ENCODE measurements at regions not wholly inside any gene's neighbourhood (a gene's known extent, or its start where the extent isn't known, plus 50 kb on each side); places are given as distances from the start of the nearest gene placed in this dataset.

DNA sequence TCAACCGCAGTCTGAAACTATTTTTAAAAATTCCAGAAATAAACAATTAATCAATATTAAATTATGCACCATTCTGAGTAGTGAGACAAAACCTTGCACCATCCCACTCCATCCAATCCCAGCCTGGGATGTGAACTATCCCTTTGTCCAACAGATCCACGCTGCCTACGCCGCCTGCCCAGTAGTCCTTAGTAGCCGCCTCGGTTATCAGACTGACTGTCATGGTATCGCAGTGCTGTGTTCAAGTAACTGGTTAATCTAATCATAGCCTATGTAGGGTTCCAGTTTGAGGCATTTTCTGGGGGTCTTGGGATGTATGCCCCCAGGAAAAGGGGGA is 437.7 kb downstream of the HS3ST3B1 start (continued):
- TF ChIP-seq, protein P1, sequence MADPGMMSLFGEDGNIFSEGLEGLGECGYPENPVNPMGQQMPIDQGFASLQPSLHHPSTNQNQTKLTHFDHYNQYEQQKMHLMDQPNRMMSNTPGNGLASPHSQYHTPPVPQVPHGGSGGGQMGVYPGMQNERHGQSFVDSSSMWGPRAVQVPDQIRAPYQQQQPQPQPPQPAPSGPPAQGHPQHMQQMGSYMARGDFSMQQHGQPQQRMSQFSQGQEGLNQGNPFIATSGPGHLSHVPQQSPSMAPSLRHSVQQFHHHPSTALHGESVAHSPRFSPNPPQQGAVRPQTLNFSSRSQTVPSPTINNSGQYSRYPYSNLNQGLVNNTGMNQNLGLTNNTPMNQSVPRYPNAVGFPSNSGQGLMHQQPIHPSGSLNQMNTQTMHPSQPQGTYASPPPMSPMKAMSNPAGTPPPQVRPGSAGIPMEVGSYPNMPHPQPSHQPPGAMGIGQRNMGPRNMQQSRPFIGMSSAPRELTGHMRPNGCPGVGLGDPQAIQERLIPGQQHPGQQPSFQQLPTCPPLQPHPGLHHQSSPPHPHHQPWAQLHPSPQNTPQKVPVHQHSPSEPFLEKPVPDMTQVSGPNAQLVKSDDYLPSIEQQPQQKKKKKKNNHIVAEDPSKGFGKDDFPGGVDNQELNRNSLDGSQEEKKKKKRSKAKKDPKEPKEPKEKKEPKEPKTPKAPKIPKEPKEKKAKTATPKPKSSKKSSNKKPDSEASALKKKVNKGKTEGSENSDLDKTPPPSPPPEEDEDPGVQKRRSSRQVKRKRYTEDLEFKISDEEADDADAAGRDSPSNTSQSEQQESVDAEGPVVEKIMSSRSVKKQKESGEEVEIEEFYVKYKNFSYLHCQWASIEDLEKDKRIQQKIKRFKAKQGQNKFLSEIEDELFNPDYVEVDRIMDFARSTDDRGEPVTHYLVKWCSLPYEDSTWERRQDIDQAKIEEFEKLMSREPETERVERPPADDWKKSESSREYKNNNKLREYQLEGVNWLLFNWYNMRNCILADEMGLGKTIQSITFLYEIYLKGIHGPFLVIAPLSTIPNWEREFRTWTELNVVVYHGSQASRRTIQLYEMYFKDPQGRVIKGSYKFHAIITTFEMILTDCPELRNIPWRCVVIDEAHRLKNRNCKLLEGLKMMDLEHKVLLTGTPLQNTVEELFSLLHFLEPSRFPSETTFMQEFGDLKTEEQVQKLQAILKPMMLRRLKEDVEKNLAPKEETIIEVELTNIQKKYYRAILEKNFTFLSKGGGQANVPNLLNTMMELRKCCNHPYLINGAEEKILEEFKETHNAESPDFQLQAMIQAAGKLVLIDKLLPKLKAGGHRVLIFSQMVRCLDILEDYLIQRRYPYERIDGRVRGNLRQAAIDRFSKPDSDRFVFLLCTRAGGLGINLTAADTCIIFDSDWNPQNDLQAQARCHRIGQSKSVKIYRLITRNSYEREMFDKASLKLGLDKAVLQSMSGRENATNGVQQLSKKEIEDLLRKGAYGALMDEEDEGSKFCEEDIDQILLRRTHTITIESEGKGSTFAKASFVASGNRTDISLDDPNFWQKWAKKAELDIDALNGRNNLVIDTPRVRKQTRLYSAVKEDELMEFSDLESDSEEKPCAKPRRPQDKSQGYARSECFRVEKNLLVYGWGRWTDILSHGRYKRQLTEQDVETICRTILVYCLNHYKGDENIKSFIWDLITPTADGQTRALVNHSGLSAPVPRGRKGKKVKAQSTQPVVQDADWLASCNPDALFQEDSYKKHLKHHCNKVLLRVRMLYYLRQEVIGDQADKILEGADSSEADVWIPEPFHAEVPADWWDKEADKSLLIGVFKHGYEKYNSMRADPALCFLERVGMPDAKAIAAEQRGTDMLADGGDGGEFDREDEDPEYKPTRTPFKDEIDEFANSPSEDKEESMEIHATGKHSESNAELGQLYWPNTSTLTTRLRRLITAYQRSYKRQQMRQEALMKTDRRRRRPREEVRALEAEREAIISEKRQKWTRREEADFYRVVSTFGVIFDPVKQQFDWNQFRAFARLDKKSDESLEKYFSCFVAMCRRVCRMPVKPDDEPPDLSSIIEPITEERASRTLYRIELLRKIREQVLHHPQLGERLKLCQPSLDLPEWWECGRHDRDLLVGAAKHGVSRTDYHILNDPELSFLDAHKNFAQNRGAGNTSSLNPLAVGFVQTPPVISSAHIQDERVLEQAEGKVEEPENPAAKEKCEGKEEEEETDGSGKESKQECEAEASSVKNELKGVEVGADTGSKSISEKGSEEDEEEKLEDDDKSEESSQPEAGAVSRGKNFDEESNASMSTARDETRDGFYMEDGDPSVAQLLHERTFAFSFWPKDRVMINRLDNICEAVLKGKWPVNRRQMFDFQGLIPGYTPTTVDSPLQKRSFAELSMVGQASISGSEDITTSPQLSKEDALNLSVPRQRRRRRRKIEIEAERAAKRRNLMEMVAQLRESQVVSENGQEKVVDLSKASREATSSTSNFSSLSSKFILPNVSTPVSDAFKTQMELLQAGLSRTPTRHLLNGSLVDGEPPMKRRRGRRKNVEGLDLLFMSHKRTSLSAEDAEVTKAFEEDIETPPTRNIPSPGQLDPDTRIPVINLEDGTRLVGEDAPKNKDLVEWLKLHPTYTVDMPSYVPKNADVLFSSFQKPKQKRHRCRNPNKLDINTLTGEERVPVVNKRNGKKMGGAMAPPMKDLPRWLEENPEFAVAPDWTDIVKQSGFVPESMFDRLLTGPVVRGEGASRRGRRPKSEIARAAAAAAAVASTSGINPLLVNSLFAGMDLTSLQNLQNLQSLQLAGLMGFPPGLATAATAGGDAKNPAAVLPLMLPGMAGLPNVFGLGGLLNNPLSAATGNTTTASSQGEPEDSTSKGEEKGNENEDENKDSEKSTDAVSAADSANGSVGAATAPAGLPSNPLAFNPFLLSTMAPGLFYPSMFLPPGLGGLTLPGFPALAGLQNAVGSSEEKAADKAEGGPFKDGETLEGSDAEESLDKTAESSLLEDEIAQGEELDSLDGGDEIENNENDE (IDR thresholded peaks at IDR 0.05; ENCODE audit: insufficient replicate concordance, low read length) = no peak
- TF ChIP-seq, protein P2, sequence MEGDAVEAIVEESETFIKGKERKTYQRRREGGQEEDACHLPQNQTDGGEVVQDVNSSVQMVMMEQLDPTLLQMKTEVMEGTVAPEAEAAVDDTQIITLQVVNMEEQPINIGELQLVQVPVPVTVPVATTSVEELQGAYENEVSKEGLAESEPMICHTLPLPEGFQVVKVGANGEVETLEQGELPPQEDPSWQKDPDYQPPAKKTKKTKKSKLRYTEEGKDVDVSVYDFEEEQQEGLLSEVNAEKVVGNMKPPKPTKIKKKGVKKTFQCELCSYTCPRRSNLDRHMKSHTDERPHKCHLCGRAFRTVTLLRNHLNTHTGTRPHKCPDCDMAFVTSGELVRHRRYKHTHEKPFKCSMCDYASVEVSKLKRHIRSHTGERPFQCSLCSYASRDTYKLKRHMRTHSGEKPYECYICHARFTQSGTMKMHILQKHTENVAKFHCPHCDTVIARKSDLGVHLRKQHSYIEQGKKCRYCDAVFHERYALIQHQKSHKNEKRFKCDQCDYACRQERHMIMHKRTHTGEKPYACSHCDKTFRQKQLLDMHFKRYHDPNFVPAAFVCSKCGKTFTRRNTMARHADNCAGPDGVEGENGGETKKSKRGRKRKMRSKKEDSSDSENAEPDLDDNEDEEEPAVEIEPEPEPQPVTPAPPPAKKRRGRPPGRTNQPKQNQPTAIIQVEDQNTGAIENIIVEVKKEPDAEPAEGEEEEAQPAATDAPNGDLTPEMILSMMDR (IDR thresholded peaks at IDR 0.05; ENCODE audit: control extremely low read depth in 1 of 3, insufficient read depth in 1 of 3, low read depth in 1 of 3, low read length in 3 of 3) = no peak

Measured in H1 (cell line).